Uterus (tissue), 2 donors: ENCODE measurements at regions not wholly inside any gene's neighbourhood (a gene's known extent, or its start where the extent isn't known, plus 50 kb on each side); places are given as distances from the start of the nearest gene placed in this dataset.

ENCODE experiments used
- POLR2A ChIP-seq, 2 donors: fragments of 450-650 bp; IDR thresholded peaks; one replicate each; pipeline ENCODE4 v1.6.1; 2016; ENCODE audit warnings: antibody characterized with exemption in 2 of 2, mild to moderate bottlenecking in 1 of 2, moderate library complexity in 1 of 2
- TF ChIP-seq, protein P1 (sequence below), 4 experiments: fragments of 200-600 bp in 2 of 4; fragments of 450-650 bp in 2 of 4; sonication (generic) in 2 of 4; IDR thresholded peaks; one replicate each; pipeline ENCODE4 v1.5.1; 2016 to 2019; ENCODE audit warnings: antibody characterized with exemption in 4 of 4, mild to moderate bottlenecking in 2 of 4, moderate library complexity in 1 of 4

- TF ChIP-seq, protein P1, sequence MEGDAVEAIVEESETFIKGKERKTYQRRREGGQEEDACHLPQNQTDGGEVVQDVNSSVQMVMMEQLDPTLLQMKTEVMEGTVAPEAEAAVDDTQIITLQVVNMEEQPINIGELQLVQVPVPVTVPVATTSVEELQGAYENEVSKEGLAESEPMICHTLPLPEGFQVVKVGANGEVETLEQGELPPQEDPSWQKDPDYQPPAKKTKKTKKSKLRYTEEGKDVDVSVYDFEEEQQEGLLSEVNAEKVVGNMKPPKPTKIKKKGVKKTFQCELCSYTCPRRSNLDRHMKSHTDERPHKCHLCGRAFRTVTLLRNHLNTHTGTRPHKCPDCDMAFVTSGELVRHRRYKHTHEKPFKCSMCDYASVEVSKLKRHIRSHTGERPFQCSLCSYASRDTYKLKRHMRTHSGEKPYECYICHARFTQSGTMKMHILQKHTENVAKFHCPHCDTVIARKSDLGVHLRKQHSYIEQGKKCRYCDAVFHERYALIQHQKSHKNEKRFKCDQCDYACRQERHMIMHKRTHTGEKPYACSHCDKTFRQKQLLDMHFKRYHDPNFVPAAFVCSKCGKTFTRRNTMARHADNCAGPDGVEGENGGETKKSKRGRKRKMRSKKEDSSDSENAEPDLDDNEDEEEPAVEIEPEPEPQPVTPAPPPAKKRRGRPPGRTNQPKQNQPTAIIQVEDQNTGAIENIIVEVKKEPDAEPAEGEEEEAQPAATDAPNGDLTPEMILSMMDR (IDR thresholded peaks at IDR 0.05): no peak
- no peak for TF ChIP-seq POLR2A (IDR thresholded peaks at IDR 0.05)
Measured at GRCh38 chr14:58861586-58861985, 223.8 kb downstream of the DACT1 start.
